ENCODE measurements at regions not wholly inside any gene's neighbourhood (a gene's known extent, or its start where the extent isn't known, plus 50 kb on each side); places are given as distances from the start of the nearest gene placed in this dataset.

GRCh38 chr5:125725691-125726090, 697.5 kb upstream of the GRAMD2B start:
- H3K9me3 ChIP-seq (ENCODE audit: low read length) = peaks cover 11% of the 10 kb centered on the region
- POLR2A ChIA-PET = no interaction called here
- H3K4me2 ChIP-seq (ENCODE audit: low read depth, low read length) = no peak overlapping the region
- ATAC-seq (no peak), DNase-seq (ENCODE audit: low spot score) (no peak), FAIRE-seq (no peak)
- H4K20me1 ChIP-seq (ENCODE audit: insufficient read depth, low read length) = no peaks in the 10 kb centered on the region
- H3K9ac ChIP-seq (ENCODE audit: insufficient read depth, low read depth, low read length) = no peak overlapping the region
- H3K4me1 ChIP-seq (ENCODE audit: insufficient read depth, low read length) = no peaks in the 10 kb centered on the region; the same call in 1 of the 2 replicates
- CTCF ChIA-PET (ENCODE audit: low intra/inter-chr PET ratio, low total read pairs) = no interaction called here
- intact Hi-C loops (cut with micrococcal nuclease; ENCODE audit: unreplicated experiment) = no loop called here
- H3K36me3 ChIP-seq (replicated peaks in 1 of 2; ENCODE audit: control insufficient read depth in 1 of 2, insufficient read depth in 2 of 2, low read length in 2 of 2) = no peaks in the 10 kb centered on the region
- TF ChIP-seq KLF16 (CRISPR knock-in tag; IDR thresholded peaks at IDR 0.05) = no peak
- in situ Hi-C loops (cut with HindIII; ENCODE audit: extremely low pct_ligation_motif_present, low pct_unique_long_range_greater_than_20kb) = no loop called here
- no peak overlapping the region for H3K4me3 ChIP-seq (replicated peaks in 1 of 3; ENCODE audit: insufficient read depth in 1 of 3, low read depth in 2 of 3, low read length in 3 of 3)
- BruUV-seq (replicated peaks) = no TSS peak
- WGBS (ENCODE audit: low lambda C conversion rate) = 23% methylated on average over 4 of the region's 4 CpGs
- H2AFZ ChIP-seq (ENCODE audit: low read length) = no peak overlapping the region
- H3K27ac ChIP-seq (ENCODE audit: extremely low read length, insufficient read depth, low read length) = no peak overlapping the region
- no peaks in the 10 kb centered on the region for H3K79me2 ChIP-seq (ENCODE audit: insufficient read depth, low read length)
- H3K27me3 ChIP-seq (ENCODE audit: control insufficient read depth in 1 of 2, insufficient read depth in 2 of 2, low read length in 2 of 2) = no peaks in the 10 kb centered on the region

GRCh38 chr5:125743939-125744338, 679.3 kb upstream of the GRAMD2B start:
- Histone ChIP-seq H4K20me1 (ENCODE audit: insufficient read depth, low read length) (no peaks in the 10 kb centered on the region), H2AFZ (ENCODE audit: low read length) (no peak overlapping the region), H3K27me3 (ENCODE audit: control insufficient read depth in 1 of 2, insufficient read depth in 2 of 2, low read length in 2 of 2) (no peaks in the 10 kb centered on the region), H3K4me3 (replicated peaks in 1 of 3; ENCODE audit: insufficient read depth in 1 of 3, low read depth in 2 of 3, low read length in 3 of 3) (no peak overlapping the region), H3K9ac (ENCODE audit: insufficient read depth, low read depth, low read length) (no peak overlapping the region), H3K36me3 (replicated peaks in 1 of 2; ENCODE audit: control insufficient read depth in 1 of 2, insufficient read depth in 2 of 2, low read length in 2 of 2) (no peaks in the 10 kb centered on the region), H3K4me2 (ENCODE audit: low read depth, low read length) (no peak overlapping the region), H3K79me2 (ENCODE audit: insufficient read depth, low read length) (no peaks in the 10 kb centered on the region), H3K4me1 (ENCODE audit: insufficient read depth, low read length) (no peaks in the 10 kb centered on the region), H3K9me3 (ENCODE audit: low read length) (peaks cover 13% of the 10 kb centered on the region), H3K27ac (ENCODE audit: extremely low read length, insufficient read depth, low read length) (no peak overlapping the region)
- ChIA-PET POLR2A (no interaction called here), CTCF (ENCODE audit: low intra/inter-chr PET ratio, low total read pairs) (no interaction called here)
- DNase-seq (ENCODE audit: low spot score) (no peak), ATAC-seq (no peak), FAIRE-seq (no peak)
- in situ Hi-C loops (cut with HindIII; ENCODE audit: extremely low pct_ligation_motif_present, low pct_unique_long_range_greater_than_20kb) = no loop called here
- WGBS (ENCODE audit: low lambda C conversion rate) = 7% methylated on average over 3 of the region's 3 CpGs
- intact Hi-C loops (cut with micrococcal nuclease; ENCODE audit: unreplicated experiment) = no loop called here
- BruUV-seq (replicated peaks) = no TSS peak
- TF ChIP-seq YEATS2 (CRISPR knock-in tag; IDR thresholded peaks at IDR 0.05; ENCODE audit: borderline replicate concordance) (no peak), ZNF747 (CRISPR knock-in tag; IDR thresholded peaks at IDR 0.05; ENCODE audit: borderline replicate concordance) (no peak), GMEB1 (CRISPR knock-in tag; IDR thresholded peaks at IDR 0.05; ENCODE audit: borderline replicate concordance) (no peak), ZNF441 (CRISPR knock-in tag; IDR thresholded peaks at IDR 0.05; ENCODE audit: borderline replicate concordance) (no peak), HMG20A (CRISPR knock-in tag; IDR thresholded peaks at IDR 0.05; ENCODE audit: borderline replicate concordance) (no peak), TFDP2 (CRISPR knock-in tag; IDR thresholded peaks at IDR 0.05) (no peak), GATA4 (IDR thresholded peaks at IDR 0.05; ENCODE audit: borderline replicate concordance, low read depth) (no peak), JUNB (CRISPR knock-in tag; IDR thresholded peaks at IDR 0.05; ENCODE audit: borderline replicate concordance) (no peak), ZNF317 (CRISPR knock-in tag; IDR thresholded peaks at IDR 0.05) (no peak), FOSL1 (CRISPR knock-in tag; IDR thresholded peaks at IDR 0.05; ENCODE audit: borderline replicate concordance) (no peak), SMARCE1 (IDR thresholded peaks at IDR 0.05; ENCODE audit: borderline replicate concordance) (no peak), ZNF33B (CRISPR knock-in tag; IDR thresholded peaks at IDR 0.05) (no peak)

Measured in HepG2 (cell line).